ENCODE measurements at regions not wholly inside any gene's neighbourhood (a gene's known extent, or its start where the extent isn't known, plus 50 kb on each side); places are given as distances from the start of the nearest gene placed in this dataset.

DNA sequence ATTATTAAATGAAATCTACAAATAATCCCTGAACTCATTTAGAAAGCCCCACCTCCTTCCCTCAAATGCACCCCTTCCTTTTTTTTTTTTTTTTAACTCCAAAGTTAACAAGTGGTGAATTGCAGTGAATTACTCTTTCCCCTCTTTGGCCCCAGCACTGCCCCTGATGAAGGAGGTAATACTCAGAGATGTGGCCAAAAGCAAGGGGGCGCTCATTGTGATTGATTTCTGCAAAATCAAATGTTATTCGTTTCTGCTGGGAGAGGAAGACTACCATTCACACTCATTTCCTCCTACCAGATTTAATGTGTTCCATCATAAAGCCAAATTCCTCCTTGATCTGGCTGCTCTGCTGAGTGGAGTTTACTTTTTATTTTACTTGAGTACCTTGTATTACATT, 259.4 kb downstream of the GPD2 start:
- DNase-seq = no peak

DNA sequence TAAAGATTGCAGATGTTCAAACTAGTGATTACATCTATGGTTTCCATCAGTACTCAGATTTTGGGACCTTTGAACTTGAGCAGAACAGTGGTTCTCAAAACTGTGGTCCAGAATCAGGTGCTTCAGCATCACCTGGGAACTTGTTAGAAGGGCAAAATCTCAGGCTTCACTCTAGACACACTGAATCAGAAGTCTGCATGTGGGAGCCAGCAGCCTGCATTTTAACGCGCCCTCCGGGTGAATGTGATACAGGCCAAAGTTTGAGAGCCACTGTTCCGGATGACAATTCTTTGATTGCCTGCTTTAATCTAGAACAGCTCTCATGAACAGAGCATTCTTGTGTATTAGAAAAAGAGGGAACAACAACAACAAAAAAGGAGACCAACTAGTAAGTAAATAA, 261.7 kb downstream of the GPD2 start:
- no peak for DNase-seq

DNA sequence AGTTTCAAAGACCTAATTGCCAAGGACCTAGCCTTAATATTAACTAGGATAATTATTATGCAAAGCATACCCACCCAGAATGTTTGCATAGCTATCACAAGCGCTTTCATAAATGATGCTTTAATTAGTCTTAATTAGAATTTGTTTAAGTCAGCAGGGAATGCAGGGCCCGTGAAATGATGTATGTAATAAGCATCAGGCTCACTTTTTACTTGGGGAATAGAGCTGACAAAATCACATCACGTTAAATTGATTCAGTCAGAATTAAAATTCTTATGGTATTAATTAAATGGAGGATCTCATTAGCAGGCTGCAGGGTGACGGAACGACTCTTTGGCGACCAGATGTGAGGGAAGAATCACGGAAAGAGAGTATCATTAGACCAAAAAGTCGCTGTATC, 264.5 kb downstream of the GPD2 start:
- no peak for DNase-seq

DNA sequence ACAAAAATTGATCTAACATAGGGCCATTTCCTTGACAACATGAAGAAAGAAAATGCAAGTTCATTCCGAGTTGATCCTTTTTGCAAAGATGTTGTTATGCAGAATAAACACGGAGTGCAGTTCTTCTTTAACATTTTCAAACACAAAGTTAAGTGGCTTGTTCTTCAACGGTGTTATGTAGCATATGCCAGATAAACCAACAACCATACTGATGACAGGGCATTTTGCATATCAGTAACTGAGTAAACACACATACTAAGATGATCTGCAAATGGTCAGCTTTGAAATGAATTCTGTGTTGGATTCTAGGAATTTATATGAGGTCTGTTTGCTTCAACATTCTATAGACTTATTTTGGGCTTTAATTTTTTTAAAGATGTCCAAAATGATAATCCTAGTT, 266.4 kb downstream of the GPD2 start:
- no peak for DNase-seq

DNA sequence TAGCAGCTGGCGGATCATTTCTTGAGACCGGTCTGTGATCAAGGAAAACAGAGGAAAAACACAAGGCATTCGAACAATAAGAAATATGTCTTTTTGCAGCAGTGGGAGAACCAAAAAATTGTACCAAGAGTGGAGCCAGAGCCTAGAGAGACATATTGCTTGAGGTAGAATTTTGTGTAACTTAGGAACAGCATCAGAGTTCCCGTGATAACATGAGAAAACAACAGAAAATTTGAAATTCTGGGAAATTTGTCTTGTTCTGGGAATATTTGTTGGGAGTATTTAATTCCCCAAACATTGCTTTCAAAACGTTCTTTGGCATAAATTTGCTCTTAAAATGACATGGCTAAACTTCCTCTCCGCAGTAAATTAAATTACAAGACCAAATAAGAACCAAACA, 267.5 kb downstream of the GPD2 start:
- DNase-seq = no peak

DNA sequence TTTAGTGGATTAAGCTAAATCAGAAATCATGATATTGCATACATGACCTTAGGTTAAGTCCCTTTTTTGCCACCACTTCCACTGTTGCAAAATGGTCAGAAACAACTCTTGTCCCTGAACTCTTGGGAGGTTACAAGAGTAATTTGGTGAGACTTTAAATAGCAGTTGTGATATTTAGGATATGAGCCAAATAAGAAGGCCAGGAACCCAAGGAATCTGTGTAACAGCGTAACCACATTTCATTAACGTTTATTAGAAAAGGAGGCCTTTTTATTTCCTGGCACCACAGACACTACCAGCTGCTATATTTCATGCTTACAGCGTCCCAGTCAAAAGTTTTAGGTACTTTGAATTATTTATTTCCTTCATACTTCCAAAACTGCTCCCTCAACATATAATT, 268.0 kb downstream of the GPD2 start:
- no peak for DNase-seq

DNA sequence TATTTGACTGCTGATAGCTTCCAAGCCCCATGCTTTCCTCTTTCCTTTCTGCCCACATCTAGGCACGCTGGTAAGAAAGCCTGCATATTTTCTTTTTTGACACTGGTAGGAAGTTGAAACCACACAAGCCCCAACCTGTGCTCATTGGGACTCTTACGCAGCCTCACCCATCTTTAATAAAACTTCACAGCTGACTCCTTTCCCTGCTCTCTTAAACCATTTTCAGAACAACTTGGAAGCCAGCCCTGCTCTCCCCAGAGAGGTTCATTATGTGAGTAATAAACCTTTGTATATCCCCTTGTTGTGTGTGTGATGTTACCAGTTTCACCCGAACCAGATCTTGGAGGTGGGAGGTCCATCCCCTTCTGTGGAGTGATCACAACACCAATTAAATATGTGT, 268.4 kb downstream of the GPD2 start:
- DNase-seq = no peak

DNA sequence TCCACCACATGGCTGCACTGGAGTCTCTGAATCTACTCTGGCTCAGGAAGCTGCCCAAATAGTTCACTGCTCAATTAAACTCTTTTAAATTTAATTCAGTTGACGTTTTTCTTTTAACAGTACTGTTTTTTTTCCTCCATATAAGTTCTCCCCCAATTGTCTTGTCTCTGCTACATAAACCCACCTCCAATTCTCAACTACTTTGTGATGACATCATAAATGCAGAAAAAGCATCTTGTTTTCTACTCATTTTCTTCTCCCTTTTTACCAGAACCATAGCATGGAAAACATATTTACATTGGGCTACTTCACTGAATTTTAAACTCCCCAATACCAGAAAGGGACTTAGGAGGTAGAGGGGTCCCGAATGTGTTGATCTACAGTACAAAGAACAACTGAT, 270.4 kb downstream of the GPD2 start:
- DNase-seq = no peak

DNA sequence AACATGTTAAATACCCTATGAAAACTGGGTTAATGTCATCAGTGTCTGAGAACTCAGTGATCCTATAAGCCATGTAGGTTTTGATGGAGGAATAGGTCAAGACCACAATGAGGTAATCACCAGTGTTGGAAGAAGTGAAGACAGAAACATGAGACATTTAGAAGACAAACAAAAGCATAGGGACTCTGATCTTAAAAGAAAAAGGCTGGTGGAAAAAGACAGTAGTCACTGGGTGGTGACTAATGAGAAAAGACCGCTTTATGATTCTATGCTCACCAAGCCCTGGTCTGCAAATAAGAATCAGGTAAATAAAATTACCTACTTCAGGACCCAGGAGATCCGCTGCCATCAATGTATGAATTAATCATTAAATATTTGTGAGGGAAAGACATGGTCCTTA, 271.9 kb downstream of the GPD2 start:
- no peak for DNase-seq

DNA sequence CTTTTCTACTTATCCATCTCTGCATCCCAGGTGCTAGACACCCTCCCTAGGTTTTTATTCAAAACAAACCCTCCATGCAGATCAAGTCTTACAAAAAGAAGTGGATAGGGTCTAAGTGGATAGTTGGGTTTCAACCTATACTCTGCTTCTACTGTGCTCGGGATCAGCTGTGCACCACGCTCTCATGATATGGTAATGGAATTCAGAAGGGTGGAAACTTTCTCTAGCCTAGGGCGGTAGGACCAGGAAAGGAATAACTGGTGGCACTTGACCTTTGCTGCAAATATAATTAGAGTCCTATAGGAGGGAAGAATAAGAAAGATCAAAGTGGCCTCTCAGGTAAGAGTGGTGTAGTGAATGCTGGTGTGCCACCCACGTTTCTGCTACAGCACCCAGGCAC, 272.9 kb downstream of the GPD2 start:
- DNase-seq = no peak

DNA sequence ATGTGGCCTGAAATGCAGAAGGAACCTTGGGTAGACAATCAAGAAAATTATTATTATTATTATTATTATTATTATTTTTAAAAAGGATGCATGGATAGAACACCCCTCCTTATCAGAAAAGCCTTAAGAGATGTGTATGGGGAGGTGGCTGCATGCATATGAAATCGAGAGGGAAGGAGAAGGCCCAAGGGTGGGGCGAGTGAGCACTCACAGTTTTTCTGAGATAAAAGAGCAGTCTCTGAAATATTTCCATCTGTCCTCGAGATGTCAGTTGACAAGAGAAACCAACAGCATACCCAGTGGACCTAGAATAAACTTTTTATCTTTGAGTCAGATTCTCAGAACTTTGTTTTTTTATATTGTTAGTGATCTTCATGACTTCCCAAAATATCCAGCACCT, 282.9 kb downstream of the GPD2 start:
- DNase-seq = no peak

DNA sequence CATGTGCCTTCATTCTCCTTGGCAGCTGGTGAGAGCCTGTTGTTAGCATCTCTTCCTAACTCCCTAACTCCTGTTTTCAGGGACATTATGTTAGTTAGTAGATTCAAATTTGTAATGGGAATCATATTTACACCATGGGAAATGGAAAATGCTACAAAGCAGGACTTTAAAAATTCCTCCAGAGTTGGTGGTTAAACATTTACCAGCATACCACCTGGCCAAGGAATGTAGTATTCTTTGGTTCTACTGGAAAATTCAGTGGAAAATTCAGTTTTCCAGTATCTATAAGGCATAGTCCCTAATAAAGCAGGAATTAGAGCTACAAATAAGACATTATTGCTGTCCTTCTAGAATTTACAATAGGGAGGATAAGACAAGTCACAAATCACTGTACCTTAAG, 291.7 kb downstream of the GPD2 start:
- DNase-seq = no peak

DNA sequence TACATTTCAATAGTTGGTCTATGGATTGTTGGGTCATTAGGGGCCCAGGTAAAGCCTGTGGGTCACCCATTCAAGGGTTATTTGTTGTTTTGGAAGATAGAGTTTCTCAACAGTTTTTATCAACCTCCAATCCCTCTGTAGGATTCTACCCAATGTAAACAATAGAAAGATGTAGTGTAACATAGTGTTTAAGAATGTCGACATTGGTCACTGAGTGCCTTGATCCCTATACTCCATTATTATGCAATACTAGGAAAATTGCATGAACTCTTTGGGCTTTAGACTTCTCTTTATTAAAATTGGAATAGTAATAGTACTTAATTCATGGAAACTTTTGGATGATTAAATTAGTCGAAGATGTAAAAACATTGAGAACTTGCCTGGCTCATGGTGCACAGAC, 292.1 kb downstream of the GPD2 start:
- no peak for DNase-seq

DNA sequence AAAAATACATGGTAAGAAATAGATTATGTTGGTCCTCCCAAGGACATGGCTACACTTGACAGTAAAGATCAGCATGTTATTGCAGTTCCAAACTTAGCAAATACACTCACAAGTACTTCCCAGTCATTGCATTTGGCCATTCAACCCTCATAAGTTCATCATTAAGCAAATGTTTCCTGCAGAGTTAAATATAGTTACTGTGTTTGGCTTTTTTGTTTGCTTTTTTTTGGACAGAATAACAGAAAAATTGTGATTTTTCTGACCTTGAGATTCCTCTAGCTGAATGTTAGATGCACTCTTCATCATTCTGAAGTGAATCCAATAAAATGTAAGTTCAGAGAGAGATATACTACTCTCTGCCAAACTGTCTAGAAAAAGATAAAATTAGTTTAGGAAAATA, 295.3 kb downstream of the GPD2 start:
- no peak for DNase-seq

DNA sequence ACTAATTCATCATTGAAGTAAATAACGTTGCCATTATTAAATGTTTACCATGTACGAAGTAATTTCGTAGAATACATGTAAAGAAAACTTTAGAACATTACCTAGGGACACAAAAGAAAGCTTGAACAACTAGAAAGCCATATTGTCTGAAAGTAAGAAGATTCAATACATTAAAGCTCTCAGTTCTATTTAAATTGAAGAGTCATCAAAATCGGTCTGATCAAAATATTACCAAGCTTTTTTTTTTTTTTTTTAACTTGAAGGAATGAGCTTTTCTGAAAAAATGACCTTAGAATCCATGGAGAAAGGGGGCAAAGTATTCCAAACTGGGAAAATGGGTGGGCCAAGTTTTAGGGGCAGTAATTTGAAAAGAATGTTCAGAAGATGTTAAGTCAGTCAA, 300.8 kb downstream of the GPD2 start:
- DNase-seq = no peak

DNA sequence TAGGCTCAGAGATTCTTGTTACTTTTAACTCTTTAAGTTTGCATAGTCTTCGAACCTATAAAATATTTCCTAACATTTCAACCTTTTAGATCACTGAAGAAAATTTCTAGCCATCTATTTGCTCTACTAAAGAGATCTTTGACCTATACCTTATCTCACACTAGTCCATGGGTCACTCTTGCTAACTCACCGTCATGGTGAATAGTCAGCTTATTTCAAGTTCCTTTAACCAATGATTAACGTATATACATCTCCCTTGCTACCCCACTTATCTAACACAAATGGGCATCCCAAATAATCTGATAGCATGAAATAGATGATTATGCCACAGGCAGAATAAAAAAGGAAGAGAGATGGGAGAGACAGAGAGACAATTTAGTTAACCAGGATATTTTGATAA, 303.1 kb downstream of the GPD2 start:
- DNase-seq = no peak

DNA sequence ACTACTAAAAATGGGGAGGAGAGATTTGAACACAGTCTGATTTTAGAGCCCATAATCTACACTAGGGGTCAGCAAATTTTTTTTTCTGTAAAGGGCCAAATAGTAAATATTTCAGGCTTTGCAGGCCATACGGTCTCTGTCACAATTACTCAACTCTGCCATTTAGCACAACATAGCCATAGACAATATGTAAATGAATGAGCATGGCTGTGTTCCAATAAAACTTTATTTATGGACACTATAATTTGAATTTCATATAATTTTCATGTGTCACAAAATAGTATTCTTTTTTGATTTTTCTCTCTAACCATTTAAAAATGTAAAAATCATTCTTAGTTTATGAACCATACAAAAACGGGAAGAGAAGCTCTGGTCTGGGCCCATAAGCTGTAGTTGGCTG, 309.4 kb downstream of the GPD2 start:
- DNase-seq = no peak

DNA sequence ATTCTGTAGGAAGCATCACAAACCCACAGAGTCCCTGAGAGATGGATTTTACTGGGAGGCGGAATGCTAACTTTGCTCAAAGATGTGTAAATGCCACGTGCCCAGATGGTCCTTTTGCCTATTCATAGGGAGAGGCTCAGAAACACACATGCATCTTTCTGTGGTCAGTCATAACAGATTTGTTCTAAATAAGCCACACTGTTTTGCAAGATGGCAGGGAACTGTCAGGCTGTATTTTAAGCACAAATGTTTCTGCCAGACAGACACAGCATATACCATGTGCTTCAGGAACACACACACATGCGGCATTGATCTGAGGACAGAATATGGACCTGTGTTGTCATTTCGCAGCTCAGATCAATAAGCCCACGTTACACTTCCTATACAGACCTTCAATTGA, 312.0 kb downstream of the GPD2 start:
- DNase-seq = peak in 3 of 56 donors; percentile 1 to 34 (median 3)

DNA sequence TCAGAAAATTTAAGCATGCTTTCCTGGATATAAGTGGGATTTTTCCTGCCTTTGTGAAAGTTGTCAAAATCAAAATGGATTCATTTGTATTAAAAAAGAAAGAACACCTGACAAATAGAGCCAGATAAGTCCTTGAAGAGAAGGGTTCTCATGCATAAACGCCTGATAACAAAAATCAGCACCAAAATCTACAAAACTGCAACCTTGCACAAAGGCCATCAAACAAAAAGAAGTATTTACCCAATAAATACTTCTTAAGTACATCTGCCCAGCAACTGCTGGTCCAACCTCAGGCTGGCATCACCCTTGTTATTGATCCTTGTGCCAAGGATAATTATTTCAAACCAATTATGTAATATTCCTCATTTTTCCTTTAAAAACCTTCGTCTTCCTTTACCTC, 315.9 kb downstream of the GPD2 start:
- DNase-seq = no peak

DNA sequence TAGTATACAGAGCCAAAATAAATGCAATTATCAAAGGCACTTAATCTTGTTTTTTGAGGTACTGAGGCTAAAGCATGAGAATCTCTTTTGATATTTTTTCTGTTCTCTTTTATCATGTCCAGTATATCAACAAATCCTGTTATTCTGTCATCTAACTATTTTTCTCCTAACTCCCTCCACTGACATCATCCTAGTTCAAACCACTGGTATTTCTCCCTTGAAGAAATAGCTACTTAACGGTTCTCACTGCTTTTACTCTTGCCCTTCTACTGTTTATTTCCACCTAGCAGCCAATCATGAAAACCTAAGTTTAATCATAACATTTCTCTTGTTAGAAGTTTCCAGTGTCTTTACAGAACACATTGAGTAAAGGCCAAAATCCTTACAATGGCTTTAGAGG, 317.6 kb downstream of the GPD2 start:
- no peak for DNase-seq

DNA sequence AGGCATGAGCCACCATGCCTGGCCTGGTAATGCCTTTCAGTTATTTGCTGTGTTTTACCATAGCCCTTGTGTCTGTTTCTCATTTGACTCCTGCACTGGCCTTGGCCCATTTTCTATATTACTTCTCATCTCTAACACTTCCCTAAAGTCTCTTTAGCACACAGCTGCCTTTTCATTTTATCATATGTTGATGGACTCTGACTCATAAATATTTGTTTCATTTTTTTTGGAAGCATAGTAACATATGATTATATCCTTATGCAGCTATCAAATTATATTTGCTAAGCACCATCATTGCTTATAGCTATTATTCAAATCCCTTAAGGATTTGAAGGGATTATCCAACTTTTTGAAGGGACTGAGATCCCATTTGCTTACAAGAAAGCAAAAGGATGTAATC, 320.3 kb downstream of the GPD2 start:
- no peak for DNase-seq

DNA sequence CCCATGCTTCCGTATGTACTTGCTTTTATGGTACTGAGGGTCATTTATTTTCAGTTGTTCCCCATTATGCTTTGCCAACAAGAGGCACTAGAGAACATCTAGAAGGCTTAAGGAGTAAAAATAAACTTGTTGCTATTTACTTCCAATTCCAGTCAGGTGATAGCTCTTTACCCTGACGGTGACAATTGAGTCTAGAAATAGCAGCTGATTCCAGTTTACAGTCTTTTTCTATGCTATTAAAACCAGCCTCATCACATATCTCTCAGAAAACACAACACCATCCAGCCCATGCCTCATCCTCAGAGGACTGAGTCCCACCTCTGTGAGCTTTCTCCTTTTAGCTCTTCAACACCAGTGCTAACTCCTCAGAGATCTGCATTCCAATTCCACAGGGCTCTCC, 327.0 kb downstream of the GPD2 start:
- no peak for DNase-seq

DNA sequence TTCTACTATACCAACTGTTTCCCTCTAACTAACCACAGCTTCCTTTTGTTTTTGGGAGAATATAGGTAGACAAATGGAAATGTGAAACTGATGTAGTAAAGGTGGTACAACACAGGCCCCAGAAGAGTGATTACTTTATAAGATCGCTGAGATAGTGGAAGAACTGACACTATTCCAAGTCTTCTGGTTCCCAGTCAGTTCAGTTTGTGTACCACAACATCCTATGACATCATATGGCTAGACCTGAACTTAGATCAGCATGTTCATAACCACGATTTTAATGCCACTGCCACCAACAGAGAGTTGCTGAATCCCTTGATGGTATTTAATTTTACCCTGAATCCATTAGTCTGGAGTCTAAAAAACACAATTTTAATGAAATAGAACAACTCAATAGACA, 328.9 kb downstream of the GPD2 start:
- DNase-seq = no peak

DNA sequence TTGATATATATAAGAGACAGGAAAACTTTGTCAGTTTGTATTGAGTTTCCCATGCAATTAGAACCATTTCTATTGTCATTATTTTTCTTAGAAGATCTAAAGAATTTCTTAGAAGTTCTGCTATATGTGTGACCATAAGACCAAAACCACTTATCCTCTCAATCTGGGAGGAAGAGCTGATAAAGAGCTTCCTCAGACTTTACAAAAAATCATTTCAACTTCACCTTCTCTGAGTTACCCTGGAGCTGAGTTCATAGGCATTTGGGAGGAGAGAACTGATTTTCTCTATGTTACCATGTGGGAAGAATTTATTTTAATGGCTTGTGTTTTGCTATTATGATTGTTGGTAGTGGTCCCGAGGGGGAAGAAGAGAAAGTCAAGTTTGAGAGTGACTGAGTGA, 329.3 kb downstream of the GPD2 start:
- no peak for DNase-seq

DNA sequence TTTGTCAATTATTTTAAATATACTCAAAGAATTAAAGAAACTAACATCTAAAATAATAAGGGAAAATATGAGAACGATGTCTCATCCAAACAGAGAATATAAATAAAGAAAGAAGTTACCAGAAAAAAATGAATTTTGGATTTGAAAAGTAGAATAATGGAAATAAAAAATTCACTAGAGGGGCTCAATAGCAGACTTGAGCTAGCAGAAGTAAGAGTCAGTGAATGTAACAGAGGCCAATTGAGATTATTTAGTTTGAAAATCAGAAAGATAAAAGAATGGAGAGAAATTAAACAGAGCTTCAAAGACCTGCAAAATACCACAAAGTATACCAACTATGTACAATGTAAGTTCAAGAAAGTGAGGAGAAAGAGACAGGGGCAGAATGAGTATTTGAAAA, 333.6 kb downstream of the GPD2 start:
- no peak for DNase-seq
